ENCODE measurements at regions not wholly inside any gene's neighbourhood (a gene's known extent, or its start where the extent isn't known, plus 50 kb on each side); places are given as distances from the start of the nearest gene placed in this dataset.
"Not testable (repeated sequence)": the region's sequence is repeated elsewhere in the genome, so short reads cannot be mapped to it uniquely, and the experiment has no call there.

GRCh38 chr21:35206141-35207125 is 157.3 kb upstream of the RUNX1 start:
- DNase-seq (ENCODE audit: low read depth) = peak; percentile 82

- peak; percentile 96 for DNase-seq (ENCODE audit: low read depth)
Measured at GRCh38 chr21:35204850-35205541, 155.9 kb upstream of the RUNX1 start.

- DNase-seq (ENCODE audit: low read depth) = no peak
Measured at GRCh38 chr21:35204125-35204524, 155.0 kb upstream of the RUNX1 start.

GRCh38 chr21:35203093-35203977 is 154.2 kb upstream of the RUNX1 start:
- DNase-seq (ENCODE audit: low read depth) = peak; percentile 77

- no peak for DNase-seq (ENCODE audit: low read depth)
Measured at GRCh38 chr21:35202431-35202830, 153.3 kb upstream of the RUNX1 start.

- DNase-seq (ENCODE audit: low read depth) = no peak
Measured at GRCh38 chr21:35201799-35202198, 152.7 kb upstream of the RUNX1 start.

GRCh38 chr21:35201288-35201687 is 152.2 kb upstream of the RUNX1 start:
- DNase-seq (ENCODE audit: low read depth) = no peak

GRCh38 chr21:35199733-35200015 is 150.6 kb upstream of the RUNX1 start:
- DNase-seq (ENCODE audit: low read depth) = no peak

GRCh38 chr21:35198982-35199732 is 150.1 kb upstream of the RUNX1 start:
- DNase-seq (ENCODE audit: low read depth) = no peak

- DNase-seq (ENCODE audit: low read depth) = no peak
Measured at GRCh38 chr21:35198565-35198964, 149.5 kb upstream of the RUNX1 start.

GRCh38 chr21:35197992-35198431 is 148.9 kb upstream of the RUNX1 start:
- DNase-seq (ENCODE audit: low read depth) = peak; percentile 89

- no peak for DNase-seq (ENCODE audit: low read depth)
Measured at GRCh38 chr21:35197191-35197590, 148.1 kb upstream of the RUNX1 start.

- no peak for DNase-seq (ENCODE audit: low read depth)
Measured at GRCh38 chr21:35196128-35196527, 147.0 kb upstream of the RUNX1 start.

GRCh38 chr21:35195232-35195631 is 146.1 kb upstream of the RUNX1 start:
- DNase-seq (ENCODE audit: low read depth) = peak; percentile 58

GRCh38 chr21:35191754-35192153 is 142.7 kb upstream of the RUNX1 start:
- DNase-seq (ENCODE audit: low read depth) = no peak

- no peak for DNase-seq (ENCODE audit: low read depth)
Measured at GRCh38 chr21:35191128-35191527, 142.0 kb upstream of the RUNX1 start.

- DNase-seq (ENCODE audit: low read depth) = peak; percentile 66
Measured at GRCh38 chr21:35190201-35190701, 141.1 kb upstream of the RUNX1 start.

GRCh38 chr21:35189077-35189863 is 140.2 kb upstream of the RUNX1 start:
- DNase-seq (ENCODE audit: low read depth) = peak; percentile 27

GRCh38 chr21:35183389-35183788 is 134.3 kb upstream of the RUNX1 start:
- not testable (repeated sequence) for DNase-seq (ENCODE audit: low read depth)

- peak; percentile 86 for DNase-seq (ENCODE audit: low read depth)
Measured at GRCh38 chr21:35179990-35180540, 131.0 kb upstream of the RUNX1 start.

Measured in Daoy (cell line).